ENCODE measurements at regions not wholly inside any gene's neighbourhood (a gene's known extent, or its start where the extent isn't known, plus 50 kb on each side); places are given as distances from the start of the nearest gene placed in this dataset.

DNA sequence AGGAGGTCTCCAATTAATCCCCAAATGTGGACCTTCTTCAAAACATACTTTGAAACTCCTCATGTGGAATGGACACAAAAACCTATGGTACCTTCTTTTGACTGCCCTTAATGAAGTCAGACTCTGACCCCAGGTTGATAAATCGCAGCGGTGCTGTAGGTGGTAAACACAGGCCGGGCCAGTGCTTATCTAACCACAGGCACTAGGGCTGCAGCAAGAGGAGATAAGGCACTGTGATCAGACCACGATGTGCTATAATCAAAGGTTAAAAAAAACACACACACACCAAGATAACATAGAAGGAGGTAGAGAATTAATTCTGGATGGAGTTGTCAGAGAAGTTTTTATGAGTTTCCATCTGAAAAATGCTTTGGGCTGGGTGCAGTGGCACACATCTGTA is 52.3 kb upstream of the SIPA1L2 start:
- DNase-seq: no peak

DNA sequence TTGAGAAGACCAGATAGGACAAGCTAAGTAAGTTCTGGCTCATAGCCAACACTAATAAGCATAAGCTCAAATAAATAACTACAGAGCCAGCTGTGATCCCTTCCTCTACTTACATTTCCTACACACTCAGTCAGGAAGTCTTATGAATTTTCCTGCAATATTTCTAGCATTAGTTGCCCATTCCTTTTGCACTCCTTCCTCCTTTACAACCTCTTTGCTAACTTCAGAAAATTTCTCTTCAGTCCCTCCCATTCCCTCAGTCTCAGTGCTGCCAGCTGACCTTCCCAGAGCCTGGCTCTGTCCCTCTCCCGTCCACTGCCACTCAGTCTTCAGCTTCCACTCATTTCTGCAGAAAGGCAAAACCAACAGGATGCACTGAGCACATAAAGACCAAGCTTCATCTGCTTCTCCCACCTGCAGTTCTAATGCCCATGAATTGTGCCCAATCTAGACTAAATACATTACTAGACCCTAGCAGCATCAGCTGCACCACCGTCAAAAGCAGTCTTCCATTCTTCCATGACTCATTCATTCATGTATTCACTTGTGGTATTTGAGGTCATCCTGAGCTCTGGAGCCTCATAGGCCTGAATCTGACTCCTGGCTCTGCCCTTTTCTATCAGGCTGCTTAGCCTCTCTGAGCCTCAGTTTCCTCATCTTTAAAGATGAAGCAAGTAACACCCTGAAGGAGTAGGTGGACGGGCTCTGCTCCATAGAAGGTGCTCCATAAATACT is 54.6 kb upstream of the SIPA1L2 start:
- no peak for DNase-seq

GRCh38 chr1:232686346-232686745 is 56.4 kb upstream of the SIPA1L2 start:
- DNase-seq: no peak

DNA sequence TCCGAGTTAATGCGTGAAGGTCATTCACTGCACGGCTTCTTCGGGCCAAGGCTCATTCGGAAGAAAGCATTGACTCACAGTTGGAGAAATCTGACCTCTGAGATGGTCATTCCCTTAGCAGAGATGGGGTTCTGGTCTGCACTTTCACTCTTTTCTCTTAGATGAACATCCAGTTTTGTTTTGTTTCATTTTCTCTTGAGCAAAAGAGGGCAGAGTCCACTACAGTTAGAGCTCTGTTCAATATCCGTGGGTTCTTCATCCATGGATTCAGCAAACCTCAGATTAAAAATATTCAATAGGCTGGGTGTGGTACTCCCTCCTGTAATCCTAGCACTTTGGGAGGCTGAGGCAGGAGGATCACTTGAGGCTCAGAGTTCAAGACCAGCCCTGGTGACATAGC is 57.4 kb upstream of the SIPA1L2 start:
- no peak for DNase-seq

GRCh38 chr1:232687728-232688127 is 57.8 kb upstream of the SIPA1L2 start:
- no peak for DNase-seq

DNA sequence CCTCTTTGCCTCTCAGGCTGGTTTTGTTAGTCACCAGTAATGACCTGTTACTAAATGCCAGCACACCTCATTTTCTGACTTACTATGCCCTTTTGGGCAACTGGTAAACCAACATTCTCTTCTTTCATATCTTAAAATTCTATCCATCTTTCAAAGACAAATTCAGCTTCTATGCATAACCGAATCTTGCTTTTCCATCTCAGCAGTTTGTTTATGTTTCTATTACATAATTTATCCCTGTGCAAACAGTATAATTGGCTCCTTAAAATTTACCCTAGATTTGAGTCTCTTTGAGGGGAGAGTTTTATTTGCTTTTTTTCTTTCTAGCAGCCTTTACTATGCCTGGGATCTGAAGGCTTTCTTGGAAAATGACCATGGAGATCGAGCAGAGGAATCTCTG is 58.5 kb upstream of the SIPA1L2 start:
- no peak for DNase-seq

DNA sequence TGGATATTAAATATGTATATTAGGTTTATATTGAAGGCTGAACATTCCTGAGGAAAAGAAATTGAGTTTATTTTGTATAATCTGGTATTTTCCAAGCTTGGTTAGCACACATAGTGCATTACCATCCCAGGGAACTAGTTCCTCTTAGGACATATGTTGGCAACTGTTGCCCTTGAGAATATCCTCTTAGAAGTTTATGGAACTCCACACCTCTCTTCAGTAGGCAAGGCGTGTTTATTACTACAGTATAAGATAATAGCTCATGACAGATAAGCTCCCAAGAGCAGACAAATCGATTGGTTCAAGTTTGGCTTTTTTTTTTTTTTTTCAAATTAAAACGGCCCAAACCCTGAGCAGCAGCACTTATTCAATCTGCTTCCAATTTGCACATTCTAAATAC is 59.8 kb upstream of the SIPA1L2 start:
- no peak for DNase-seq

DNA sequence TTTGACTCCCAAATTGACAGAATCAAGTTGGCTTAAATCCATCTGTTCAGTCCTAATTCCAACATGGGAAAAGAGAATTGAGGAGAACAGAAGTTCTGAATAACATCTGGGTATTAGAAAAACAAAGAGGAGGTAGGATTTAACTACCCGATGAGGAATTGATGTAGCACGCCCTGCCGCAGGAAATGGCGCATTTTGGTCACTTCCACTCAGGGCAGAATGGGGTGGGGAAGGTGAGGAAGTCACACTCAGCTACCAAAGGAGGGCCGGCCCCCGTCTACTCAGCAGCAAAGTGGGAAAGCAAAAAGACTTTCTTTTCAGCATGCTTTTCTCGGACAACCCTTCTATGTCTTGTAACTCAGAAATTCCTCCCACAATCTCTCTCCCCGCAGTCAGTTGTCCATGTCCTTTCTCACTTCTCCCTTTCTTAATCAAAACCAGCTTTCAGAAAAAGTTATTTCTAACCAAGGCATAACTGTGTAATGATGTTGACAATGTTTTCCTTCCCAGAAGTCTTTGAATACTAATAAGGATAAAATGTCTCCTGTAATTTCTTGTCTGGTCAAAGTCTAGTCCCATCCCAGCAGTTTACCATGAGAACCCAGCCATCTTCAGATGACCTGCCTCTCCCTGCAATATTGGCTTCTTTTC is 60.5 kb upstream of the SIPA1L2 start:
- DNase-seq: no peak

- DNase-seq: no peak
Measured at GRCh38 chr1:232694475-232694874, 64.5 kb upstream of the SIPA1L2 start.

DNA sequence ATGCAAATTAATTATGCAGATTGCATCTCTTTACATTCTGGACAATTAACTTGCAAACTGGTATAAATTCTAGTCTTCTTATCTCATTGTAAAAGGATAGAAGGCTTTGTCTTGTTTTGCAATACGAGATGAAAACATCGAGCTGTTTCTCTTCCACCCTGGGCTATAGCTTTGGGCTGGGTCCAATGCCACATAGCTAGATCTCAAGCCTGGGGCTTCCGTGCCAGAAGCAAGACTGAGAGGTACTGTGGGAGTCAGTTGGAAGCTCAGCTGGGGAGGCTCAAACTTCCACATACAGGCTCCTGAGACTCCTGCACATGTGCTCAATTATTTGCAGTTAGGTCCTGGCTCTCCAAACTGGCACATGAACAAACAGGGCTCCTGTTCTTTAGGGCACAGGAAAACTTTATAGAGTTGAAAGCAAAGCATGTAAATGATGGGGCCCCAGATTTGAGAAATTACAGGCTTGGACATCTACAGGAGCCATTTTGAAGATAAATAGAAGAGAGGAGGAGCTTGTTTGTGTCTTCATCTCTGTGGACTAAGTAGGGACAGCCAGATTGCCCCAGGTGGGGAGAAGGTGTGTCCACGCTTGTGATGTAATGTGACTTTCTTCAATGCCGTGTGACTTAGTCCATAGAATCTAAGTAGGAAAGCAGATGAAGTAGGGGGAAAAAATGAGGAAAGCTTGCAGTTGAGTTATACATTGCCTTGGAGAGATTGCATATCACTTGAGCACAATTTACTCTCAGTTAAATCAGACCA is 65.9 kb upstream of the SIPA1L2 start:
- DNase-seq: no peak

GRCh38 chr1:232696466-232696865 is 66.5 kb upstream of the SIPA1L2 start:
- DNase-seq: no peak

- no peak for DNase-seq
Measured at GRCh38 chr1:232697187-232697822, 67.4 kb upstream of the SIPA1L2 start.

GRCh38 chr1:232699814-232700213 is 69.9 kb upstream of the SIPA1L2 start:
- no peak for DNase-seq

DNA sequence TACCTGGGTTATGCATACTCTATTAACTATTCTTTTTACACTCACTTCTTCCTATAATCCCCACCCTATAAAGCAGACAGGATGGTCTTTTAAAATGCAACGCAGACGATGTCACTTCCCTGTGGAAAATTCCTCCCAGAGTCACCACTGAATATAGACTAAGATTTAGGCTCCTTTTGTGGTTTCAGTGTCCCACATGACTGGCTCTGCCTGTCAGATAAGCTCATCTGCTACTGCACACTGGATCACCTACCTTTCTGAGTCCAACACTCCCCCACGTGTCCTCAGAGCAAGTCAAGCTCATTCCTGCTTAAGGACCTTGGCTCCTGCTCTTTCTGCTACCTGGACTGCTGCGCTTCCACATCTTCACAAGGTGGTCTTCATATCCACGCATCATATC is 73.0 kb upstream of the SIPA1L2 start:
- no peak for DNase-seq

GRCh38 chr1:232704256-232704655 is 74.3 kb upstream of the SIPA1L2 start:
- DNase-seq: no peak

GRCh38 chr1:232704694-232705680 is 75.1 kb upstream of the SIPA1L2 start:
- DNase-seq: peak; percentile 84

GRCh38 chr1:232705815-232706575 is 76.1 kb upstream of the SIPA1L2 start:
- DNase-seq: no peak

GRCh38 chr1:232707142-232707541 is 77.2 kb upstream of the SIPA1L2 start:
- DNase-seq: peak; percentile 27

DNA sequence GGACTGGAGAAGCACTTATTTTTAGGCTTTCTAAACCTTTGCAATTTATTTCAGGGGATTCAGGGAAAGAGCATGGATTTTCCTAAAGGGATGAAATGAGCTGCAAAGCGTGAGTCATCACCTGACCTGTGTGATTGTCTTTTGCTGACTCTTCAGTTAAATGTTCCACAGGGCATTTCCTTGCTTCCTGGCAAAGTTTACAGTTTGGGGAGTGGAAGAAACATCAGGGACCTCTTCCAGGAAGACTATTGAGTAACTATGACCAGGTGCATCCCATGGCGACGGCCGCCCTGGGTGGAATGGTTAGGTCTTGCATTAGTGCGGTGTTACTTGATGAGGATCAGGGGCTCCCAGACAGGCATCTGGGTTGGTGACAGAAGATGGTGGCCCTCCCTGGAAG is 79.5 kb upstream of the SIPA1L2 start:
- no peak for DNase-seq

- no peak for DNase-seq
Measured at GRCh38 chr1:232711996-232712395, 82.1 kb upstream of the SIPA1L2 start.

- no peak for DNase-seq
Measured at GRCh38 chr1:232713785-232714184, 83.9 kb upstream of the SIPA1L2 start.

DNA sequence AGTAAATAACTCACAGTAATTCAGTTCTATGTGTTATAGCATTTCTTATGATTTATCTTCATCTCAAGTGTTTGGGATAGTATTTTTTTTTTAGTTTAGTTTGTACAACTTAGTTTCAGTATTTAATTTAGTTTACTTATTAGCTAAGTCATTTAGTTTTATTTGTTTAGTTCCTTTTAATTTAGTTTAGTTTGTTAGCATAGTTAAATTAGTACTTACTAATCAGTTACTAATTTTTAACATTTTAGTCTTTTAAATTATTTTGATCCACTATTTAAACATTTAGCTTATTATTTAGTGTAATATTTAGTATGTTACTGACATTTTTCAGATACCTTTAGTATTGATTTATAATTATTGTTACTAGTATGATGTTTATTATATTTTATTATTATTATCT is 85.2 kb upstream of the SIPA1L2 start:
- no peak for DNase-seq
